AG09309 (cell line): ENCODE measurements at regions not wholly inside any gene's neighbourhood (a gene's known extent, or its start where the extent isn't known, plus 50 kb on each side); places are given as distances from the start of the nearest gene placed in this dataset.

Experiments
- DNase-seq: peaks from one replicate; pipeline ENCODE4 v3.0.0-alpha.2; 2010; ENCODE audit warnings: low read depth
- H3K4me3 ChIP-seq: 2 replicates; pipeline ENCODE4 v1.5.1; 2011; ENCODE audit warnings: mild to moderate bottlenecking, low read depth, low read length, moderate library complexity; ENCODE audit not compliant: control insufficient read depth
- TF ChIP-seq, protein P1 (sequence below): IDR thresholded peaks from 2 replicates; pipeline ENCODE4 v1.5.1; 2011; ENCODE audit warnings: mild to moderate bottlenecking, low read depth, low read length, inconsistent platforms; ENCODE audit not compliant: insufficient read depth, control insufficient read depth; ENCODE audit errors: missing control alignments

- TF ChIP-seq, protein P1, sequence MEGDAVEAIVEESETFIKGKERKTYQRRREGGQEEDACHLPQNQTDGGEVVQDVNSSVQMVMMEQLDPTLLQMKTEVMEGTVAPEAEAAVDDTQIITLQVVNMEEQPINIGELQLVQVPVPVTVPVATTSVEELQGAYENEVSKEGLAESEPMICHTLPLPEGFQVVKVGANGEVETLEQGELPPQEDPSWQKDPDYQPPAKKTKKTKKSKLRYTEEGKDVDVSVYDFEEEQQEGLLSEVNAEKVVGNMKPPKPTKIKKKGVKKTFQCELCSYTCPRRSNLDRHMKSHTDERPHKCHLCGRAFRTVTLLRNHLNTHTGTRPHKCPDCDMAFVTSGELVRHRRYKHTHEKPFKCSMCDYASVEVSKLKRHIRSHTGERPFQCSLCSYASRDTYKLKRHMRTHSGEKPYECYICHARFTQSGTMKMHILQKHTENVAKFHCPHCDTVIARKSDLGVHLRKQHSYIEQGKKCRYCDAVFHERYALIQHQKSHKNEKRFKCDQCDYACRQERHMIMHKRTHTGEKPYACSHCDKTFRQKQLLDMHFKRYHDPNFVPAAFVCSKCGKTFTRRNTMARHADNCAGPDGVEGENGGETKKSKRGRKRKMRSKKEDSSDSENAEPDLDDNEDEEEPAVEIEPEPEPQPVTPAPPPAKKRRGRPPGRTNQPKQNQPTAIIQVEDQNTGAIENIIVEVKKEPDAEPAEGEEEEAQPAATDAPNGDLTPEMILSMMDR = no peak
- no peak overlapping the region for H3K4me3 ChIP-seq
- DNase-seq = no peak
These were observed 110.5 kb upstream of the ENPP6 start for GRCh38 chr4:184328022-184328736.

GRCh38 chr4:184324939-184325477 lies 107.3 kb upstream of the ENPP6 start:
- no peak overlapping the region for H3K4me3 ChIP-seq
- TF ChIP-seq, protein P1 = no peak
- DNase-seq = no peak

DNA sequence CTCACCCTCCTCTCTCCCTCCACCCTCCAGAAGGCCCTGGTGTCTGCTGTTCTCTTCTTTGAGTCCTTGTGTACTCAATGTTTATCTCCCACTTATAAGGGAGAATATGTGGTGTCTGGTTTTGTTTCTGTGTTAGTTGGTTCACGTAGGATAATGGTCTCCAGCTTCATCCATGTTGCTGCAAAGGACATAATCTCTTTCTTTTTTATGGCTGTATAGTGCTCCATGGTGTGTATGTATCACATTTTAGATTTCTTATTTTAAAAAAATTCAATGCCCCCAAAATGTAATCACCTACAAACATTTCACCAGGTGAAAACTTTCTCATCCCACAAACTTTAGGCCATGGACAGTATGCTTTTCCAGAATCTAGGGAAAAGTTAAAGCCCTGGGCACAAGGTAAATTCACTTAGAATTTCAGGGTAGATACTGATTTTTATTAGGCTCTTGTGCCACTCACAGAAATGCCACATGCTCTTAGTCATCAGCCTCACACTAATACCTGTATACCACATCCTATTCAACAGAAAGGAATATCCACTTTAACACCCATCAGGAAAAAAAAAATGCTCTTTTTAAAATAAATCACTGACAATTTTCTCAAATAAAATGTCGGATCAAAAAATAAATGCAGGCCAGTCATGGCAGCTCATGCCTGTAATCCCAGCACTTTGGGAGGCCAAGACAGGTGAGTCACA lies 104.8 kb upstream of the ENPP6 start:
- TF ChIP-seq, protein P1 = no peak
- DNase-seq = no peak
- H3K4me3 ChIP-seq = no peak overlapping the region

- no peak for DNase-seq
- TF ChIP-seq, protein P1 = no peak
These were observed 103.0 kb upstream of the ENPP6 start for GRCh38 chr4:184320631-184321030.

DNA sequence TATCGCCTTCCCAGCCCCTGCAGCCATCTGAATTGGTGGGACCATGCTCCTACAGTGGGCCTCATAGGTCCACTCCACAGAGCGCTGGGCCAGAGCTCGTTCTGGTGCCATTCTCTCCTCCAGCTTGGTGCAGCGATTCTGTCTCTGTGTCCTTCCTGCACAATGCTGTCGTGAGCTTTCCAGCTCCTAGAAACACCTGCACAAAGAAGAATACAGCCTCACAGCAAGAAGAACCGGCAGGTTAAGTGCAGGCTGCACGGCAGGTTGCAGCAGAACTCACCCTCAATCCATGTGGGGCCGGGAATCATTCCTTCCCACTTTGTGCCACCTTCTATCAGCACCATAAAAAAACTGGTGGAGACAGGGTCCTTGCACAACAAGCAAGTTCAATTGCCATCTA lies 101.2 kb upstream of the ENPP6 start:
- TF ChIP-seq, protein P1 = no peak
- H3K4me3 ChIP-seq = no peak overlapping the region
- DNase-seq = no peak

More at GRCh38 chr4:184320631-184321030, 103.0 kb upstream of the ENPP6 start:
- no peak overlapping the region for H3K4me3 ChIP-seq

GRCh38 chr4:184317234-184317918 lies 99.7 kb upstream of the ENPP6 start:
- H3K4me3 ChIP-seq = no peak overlapping the region
- TF ChIP-seq, protein P1 = no peak
- DNase-seq = no peak
